ENCODE measurements at regions not wholly inside any gene's neighbourhood (a gene's known extent, or its start where the extent isn't known, plus 50 kb on each side); places are given as distances from the start of the nearest gene placed in this dataset.

DNA sequence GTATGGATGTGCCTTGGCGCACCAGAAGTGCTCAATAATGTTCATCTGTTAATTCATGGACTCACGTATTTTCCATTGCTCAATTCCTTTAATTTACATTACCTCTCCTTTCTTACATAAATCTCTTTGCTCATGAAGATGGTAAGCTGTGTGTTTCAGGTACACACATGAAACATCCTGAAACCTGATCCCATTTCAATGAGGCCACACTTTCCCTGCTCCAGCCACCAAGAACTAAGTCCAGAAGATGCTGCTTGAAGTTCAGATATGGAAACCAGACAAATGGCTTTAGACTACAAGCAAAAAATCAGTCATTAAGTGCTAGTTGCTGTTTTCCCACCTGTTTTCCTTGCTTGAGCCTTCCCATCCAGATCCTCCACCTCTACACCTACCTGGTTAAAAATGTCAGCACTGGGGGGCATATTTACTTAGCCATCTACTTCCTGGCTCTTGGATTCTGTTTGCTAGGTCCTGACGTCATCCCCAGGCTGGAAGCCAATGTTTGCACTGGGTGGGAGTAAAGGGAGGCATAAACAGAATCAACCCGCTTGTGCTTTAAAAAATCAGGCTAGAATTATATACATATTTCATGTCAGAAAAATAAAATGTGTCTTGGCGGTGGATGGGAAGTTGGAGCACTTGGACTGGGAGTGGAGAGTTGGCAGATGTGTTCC, 309.7 kb downstream of the OSR1 start:
- Histone ChIP-seq H2AFZ (ENCODE audit: low read depth, low read length) (no peak overlapping the region), H4K20me1 (ENCODE audit: insufficient read depth) (no peaks in the 10 kb centered on the region), H3K9me2 (ENCODE audit: insufficient read depth, low read length) (no peaks in the 10 kb centered on the region), H3K36me3 (ENCODE audit: insufficient read depth, low read length) (no peaks in the 10 kb centered on the region), H3K9me3 (ENCODE audit: low read length) (no peaks in the 10 kb centered on the region), H3F3A (ENCODE audit: insufficient read depth, low read length, poor library complexity, severe bottlenecking) (no peaks in the 10 kb centered on the region), H3K4me2 (ENCODE audit: low read length) (no peak overlapping the region), H3K27ac (ENCODE audit: low read length) (no peak overlapping the region), H3K27me3 (ENCODE audit: insufficient read depth, low read depth, low read length) (no peaks in the 10 kb centered on the region), H3K4me3 (ENCODE audit: low read length) (no peak overlapping the region), H3K9ac (ENCODE audit: low read length) (no peak overlapping the region), H3K79me2 (replicated peaks; ENCODE audit: insufficient read depth, low read length) (no peaks in the 10 kb centered on the region)
- TF ChIP-seq RAD21 (conservative IDR thresholded peaks at IDR 0.05) = no peak
- no peak for TF ChIP-seq EZH2 (IDR thresholded peaks at IDR 0.05; ENCODE audit: borderline replicate concordance, insufficient read depth, low read length, poor library complexity, severe bottlenecking)
- no peak for TF ChIP-seq TAF1 (IDR thresholded peaks at IDR 0.05; ENCODE audit: low read depth)
- no peak for TF ChIP-seq SMC3 (conservative IDR thresholded peaks at IDR 0.05; ENCODE audit: poor library complexity)

DNA sequence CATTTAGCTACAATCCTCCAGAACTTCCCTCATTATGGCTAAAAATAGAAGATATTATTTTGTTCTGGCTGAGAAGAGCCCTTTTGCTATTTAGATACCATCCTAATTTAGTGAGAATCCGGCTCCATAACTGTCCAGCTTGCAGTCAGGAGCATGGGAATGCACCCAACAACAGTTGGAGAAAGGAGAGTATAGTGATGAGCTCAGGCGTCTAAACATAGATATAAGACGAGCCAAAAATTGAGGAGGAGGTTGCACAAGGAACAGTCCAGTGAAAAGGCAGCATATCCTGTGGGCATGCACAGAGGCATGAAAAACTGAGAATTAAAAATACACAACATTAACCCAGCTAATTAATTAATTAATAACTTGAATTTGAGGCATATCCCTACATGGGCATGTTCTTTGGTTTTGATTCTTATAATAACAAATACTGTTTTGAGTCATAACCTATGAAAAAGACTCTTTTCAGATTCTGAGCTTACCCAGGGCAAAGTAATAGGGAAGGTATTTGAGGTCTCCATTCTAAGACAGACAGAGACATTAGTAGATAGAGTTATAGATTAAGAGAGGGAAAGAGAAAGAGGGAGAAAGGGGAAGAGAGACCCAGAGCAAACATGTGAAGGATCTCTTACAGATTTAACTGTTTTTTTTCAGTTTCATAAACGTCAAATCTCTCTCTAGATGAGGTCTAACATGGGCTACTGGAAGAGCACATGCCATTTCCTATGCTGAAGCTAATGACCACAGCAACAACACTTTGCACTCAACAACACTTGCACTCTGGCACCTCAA, 311.2 kb downstream of the OSR1 start:
- no peak overlapping the region for H2AFZ ChIP-seq (ENCODE audit: low read depth, low read length)
- H3K36me3 ChIP-seq (ENCODE audit: insufficient read depth, low read length) = no peaks in the 10 kb centered on the region
- no peak overlapping the region for H3K27ac ChIP-seq (ENCODE audit: low read length)
- no peaks in the 10 kb centered on the region for H3K9me2 ChIP-seq (ENCODE audit: insufficient read depth, low read length)
- H3K79me2 ChIP-seq (replicated peaks; ENCODE audit: insufficient read depth, low read length) = no peaks in the 10 kb centered on the region
- no peaks in the 10 kb centered on the region for H3K27me3 ChIP-seq (ENCODE audit: insufficient read depth, low read depth, low read length)
- H3K4me2 ChIP-seq (ENCODE audit: low read length) = no peak overlapping the region
- no peak overlapping the region for H3K9ac ChIP-seq (ENCODE audit: low read length)
- no peaks in the 10 kb centered on the region for H4K20me1 ChIP-seq (ENCODE audit: insufficient read depth)
- H3F3A ChIP-seq (ENCODE audit: insufficient read depth, low read length, poor library complexity, severe bottlenecking) = no peaks in the 10 kb centered on the region
- TF ChIP-seq, protein P1, sequence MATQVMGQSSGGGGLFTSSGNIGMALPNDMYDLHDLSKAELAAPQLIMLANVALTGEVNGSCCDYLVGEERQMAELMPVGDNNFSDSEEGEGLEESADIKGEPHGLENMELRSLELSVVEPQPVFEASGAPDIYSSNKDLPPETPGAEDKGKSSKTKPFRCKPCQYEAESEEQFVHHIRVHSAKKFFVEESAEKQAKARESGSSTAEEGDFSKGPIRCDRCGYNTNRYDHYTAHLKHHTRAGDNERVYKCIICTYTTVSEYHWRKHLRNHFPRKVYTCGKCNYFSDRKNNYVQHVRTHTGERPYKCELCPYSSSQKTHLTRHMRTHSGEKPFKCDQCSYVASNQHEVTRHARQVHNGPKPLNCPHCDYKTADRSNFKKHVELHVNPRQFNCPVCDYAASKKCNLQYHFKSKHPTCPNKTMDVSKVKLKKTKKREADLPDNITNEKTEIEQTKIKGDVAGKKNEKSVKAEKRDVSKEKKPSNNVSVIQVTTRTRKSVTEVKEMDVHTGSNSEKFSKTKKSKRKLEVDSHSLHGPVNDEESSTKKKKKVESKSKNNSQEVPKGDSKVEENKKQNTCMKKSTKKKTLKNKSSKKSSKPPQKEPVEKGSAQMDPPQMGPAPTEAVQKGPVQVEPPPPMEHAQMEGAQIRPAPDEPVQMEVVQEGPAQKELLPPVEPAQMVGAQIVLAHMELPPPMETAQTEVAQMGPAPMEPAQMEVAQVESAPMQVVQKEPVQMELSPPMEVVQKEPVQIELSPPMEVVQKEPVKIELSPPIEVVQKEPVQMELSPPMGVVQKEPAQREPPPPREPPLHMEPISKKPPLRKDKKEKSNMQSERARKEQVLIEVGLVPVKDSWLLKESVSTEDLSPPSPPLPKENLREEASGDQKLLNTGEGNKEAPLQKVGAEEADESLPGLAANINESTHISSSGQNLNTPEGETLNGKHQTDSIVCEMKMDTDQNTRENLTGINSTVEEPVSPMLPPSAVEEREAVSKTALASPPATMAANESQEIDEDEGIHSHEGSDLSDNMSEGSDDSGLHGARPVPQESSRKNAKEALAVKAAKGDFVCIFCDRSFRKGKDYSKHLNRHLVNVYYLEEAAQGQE (IDR thresholded peaks at IDR 0.05; ENCODE audit: borderline replicate concordance) = no peak
- TF ChIP-seq RAD21 (conservative IDR thresholded peaks at IDR 0.05) (no peak), MXI1 (conservative IDR thresholded peaks at IDR 0.05; ENCODE audit: poor library complexity, severe bottlenecking) (no peak), TAF1 (IDR thresholded peaks at IDR 0.05; ENCODE audit: low read depth) (no peak), EZH2 (IDR thresholded peaks at IDR 0.05; ENCODE audit: borderline replicate concordance, insufficient read depth, low read length, poor library complexity, severe bottlenecking) (no peak), POLR2AphosphoS5 (IDR thresholded peaks at IDR 0.05) (no peak), EP300 (conservative IDR thresholded peaks at IDR 0.05; ENCODE audit: poor library complexity, severe bottlenecking) (no peak), SMC3 (conservative IDR thresholded peaks at IDR 0.05; ENCODE audit: poor library complexity) (no peak)
- TF ChIP-seq, protein P2, sequence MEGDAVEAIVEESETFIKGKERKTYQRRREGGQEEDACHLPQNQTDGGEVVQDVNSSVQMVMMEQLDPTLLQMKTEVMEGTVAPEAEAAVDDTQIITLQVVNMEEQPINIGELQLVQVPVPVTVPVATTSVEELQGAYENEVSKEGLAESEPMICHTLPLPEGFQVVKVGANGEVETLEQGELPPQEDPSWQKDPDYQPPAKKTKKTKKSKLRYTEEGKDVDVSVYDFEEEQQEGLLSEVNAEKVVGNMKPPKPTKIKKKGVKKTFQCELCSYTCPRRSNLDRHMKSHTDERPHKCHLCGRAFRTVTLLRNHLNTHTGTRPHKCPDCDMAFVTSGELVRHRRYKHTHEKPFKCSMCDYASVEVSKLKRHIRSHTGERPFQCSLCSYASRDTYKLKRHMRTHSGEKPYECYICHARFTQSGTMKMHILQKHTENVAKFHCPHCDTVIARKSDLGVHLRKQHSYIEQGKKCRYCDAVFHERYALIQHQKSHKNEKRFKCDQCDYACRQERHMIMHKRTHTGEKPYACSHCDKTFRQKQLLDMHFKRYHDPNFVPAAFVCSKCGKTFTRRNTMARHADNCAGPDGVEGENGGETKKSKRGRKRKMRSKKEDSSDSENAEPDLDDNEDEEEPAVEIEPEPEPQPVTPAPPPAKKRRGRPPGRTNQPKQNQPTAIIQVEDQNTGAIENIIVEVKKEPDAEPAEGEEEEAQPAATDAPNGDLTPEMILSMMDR (IDR thresholded peaks at IDR 0.05; ENCODE audit: poor library complexity, severe bottlenecking) = no peak
- no peaks in the 10 kb centered on the region for H3K9me3 ChIP-seq (ENCODE audit: low read length)
- H3K4me3 ChIP-seq (ENCODE audit: low read length) = no peak overlapping the region

Data from neural cell (in vitro differentiated cells).